ENCODE measurements at regions not wholly inside any gene's neighbourhood (a gene's known extent, or its start where the extent isn't known, plus 50 kb on each side); places are given as distances from the start of the nearest gene placed in this dataset.

GRCh38 chr7:52726986-52727385 lies 308.4 kb upstream of the POM121L12 start:
- TF ChIP-seq, protein P1, sequence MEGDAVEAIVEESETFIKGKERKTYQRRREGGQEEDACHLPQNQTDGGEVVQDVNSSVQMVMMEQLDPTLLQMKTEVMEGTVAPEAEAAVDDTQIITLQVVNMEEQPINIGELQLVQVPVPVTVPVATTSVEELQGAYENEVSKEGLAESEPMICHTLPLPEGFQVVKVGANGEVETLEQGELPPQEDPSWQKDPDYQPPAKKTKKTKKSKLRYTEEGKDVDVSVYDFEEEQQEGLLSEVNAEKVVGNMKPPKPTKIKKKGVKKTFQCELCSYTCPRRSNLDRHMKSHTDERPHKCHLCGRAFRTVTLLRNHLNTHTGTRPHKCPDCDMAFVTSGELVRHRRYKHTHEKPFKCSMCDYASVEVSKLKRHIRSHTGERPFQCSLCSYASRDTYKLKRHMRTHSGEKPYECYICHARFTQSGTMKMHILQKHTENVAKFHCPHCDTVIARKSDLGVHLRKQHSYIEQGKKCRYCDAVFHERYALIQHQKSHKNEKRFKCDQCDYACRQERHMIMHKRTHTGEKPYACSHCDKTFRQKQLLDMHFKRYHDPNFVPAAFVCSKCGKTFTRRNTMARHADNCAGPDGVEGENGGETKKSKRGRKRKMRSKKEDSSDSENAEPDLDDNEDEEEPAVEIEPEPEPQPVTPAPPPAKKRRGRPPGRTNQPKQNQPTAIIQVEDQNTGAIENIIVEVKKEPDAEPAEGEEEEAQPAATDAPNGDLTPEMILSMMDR (IDR thresholded peaks at IDR 0.05) = no peak
- no peak for TF ChIP-seq POLR2AphosphoS5 (IDR thresholded peaks at IDR 0.05)
